Trophoblast cell (in vitro differentiated cells and primary cell): ENCODE measurements at regions not wholly inside any gene's neighbourhood (a gene's known extent, or its start where the extent isn't known, plus 50 kb on each side); places are given as distances from the start of the nearest gene placed in this dataset.

Source experiments
- DNase-seq, 2 donors: peaks; one replicate each; pipeline ENCODE4 v3.0.0-alpha.2; 2016
- H2AFZ ChIP-seq: 2 replicates; pipeline ENCODE4 v1.6.1; 2013; ENCODE audit warnings: low read length, moderate library complexity, mild to moderate bottlenecking; ENCODE audit not compliant: insufficient read depth, poor library complexity
- H2AK5ac ChIP-seq: 2 replicates; pipeline ENCODE4 v1.6.1; 2013; ENCODE audit warnings: mild to moderate bottlenecking, low read length
- H2BK120ac ChIP-seq: 2 replicates; pipeline ENCODE4 v1.6.1; 2013; ENCODE audit warnings: low read length, mild to moderate bottlenecking, moderate library complexity; ENCODE audit not compliant: insufficient read depth, poor library complexity
- H2BK12ac ChIP-seq: 2 replicates; pipeline ENCODE4 v1.6.1; 2013; ENCODE audit warnings: mild to moderate bottlenecking, low read length, moderate library complexity
- H2BK5ac ChIP-seq: 2 replicates; pipeline ENCODE4 v1.6.1; 2013; ENCODE audit warnings: low read length, low read depth, moderate library complexity, mild to moderate bottlenecking; ENCODE audit not compliant: poor library complexity
- H3K14ac ChIP-seq: 2 replicates; pipeline ENCODE4 v1.6.1; 2013; ENCODE audit warnings: mild to moderate bottlenecking, low read length
- H3K18ac ChIP-seq: 2 replicates; pipeline ENCODE4 v1.6.1; 2013; ENCODE audit warnings: mild to moderate bottlenecking, low read length
- H3K23ac ChIP-seq: 2 replicates; pipeline ENCODE4 v1.6.1; 2013; ENCODE audit warnings: low read length
- H3K27ac ChIP-seq: 2 replicates; pipeline ENCODE4 v1.5.1; 2013; ENCODE audit warnings: low read depth, mild to moderate bottlenecking, inconsistent platforms, low read length, moderate library complexity
- H3K27me3 ChIP-seq: 2 replicates; pipeline ENCODE4 v1.6.1; 2013; ENCODE audit warnings: inconsistent platforms, mild to moderate bottlenecking, low read length, moderate library complexity; ENCODE audit not compliant: insufficient read depth
- H3K36me3 ChIP-seq, 2 experiments: 1 replicate in 1 of 2; 2 replicates in 1 of 2; pipeline ENCODE4 v1.6.1; 2013; ENCODE audit warnings: low read length in 2 of 2, mild to moderate bottlenecking in 2 of 2, moderate library complexity in 1 of 2; ENCODE audit not compliant: insufficient read depth in 2 of 2, control insufficient read depth in 1 of 2
- H3K4ac ChIP-seq: 2 replicates; pipeline ENCODE4 v1.6.1; 2013; ENCODE audit warnings: low read depth, mild to moderate bottlenecking, low read length, moderate library complexity
- H3K4me1 ChIP-seq, 2 experiments: 1 replicate in 1 of 2; 2 replicates in 1 of 2; pipeline ENCODE4 v1.6.1; 2013; ENCODE audit warnings: low read length in 2 of 2, mild to moderate bottlenecking in 2 of 2, moderate library complexity in 1 of 2; ENCODE audit not compliant: insufficient read depth in 2 of 2, control insufficient read depth in 1 of 2
- H3K4me2 ChIP-seq: 2 replicates; pipeline ENCODE4 v1.6.1; 2013; ENCODE audit warnings: inconsistent platforms, mild to moderate bottlenecking, low read length, moderate library complexity
- H3K4me3 ChIP-seq: 2 replicates; pipeline ENCODE4 v1.5.1; 2013; ENCODE audit warnings: mild to moderate bottlenecking, low read depth, low read length, inconsistent platforms
- H3K79me1 ChIP-seq: one replicate; pipeline ENCODE4 v1.6.1; 2013; ENCODE audit warnings: low read length
- H3K79me2 ChIP-seq: 2 replicates; pipeline ENCODE4 v1.6.1; 2013; ENCODE audit warnings: low read length, mild to moderate bottlenecking; ENCODE audit not compliant: control insufficient read depth, insufficient read depth, poor library complexity
- H3K9ac ChIP-seq: 2 replicates; pipeline ENCODE4 v1.6.1; 2013; ENCODE audit warnings: mild to moderate bottlenecking, low read length
- H3K9me3 ChIP-seq: 2 replicates; pipeline ENCODE4 v1.6.1; 2013; ENCODE audit warnings: low read depth, mild to moderate bottlenecking, control low read depth, inconsistent platforms, low read length; ENCODE audit not compliant: insufficient read depth
- H4K12ac ChIP-seq: 2 replicates; pipeline ENCODE4 v1.6.1; 2013; ENCODE audit warnings: low read depth, mild to moderate bottlenecking, low read length, moderate library complexity
- H4K8ac ChIP-seq: 2 replicates; pipeline ENCODE4 v1.6.1; 2013; ENCODE audit warnings: low read depth, mild to moderate bottlenecking, low read length, moderate library complexity
- H4K91ac ChIP-seq: one replicate; pipeline ENCODE4 v1.6.1; 2013; ENCODE audit warnings: low read depth, mild to moderate bottlenecking, low read length, moderate library complexity
- WGBS: extraction: QIAGEN DNeasy Blood & Tissue Kit; methylation state at CpG from one replicate; pipeline ENCODE4 v1.1.7; 2013; ENCODE audit warnings: missing lambda C conversion rate; ENCODE audit not compliant: insufficient read length, insufficient coverage; ENCODE audit errors: extremely low coverage; 5-methylcytosine and 5-hydroxymethylcytosine counted together

DNA sequence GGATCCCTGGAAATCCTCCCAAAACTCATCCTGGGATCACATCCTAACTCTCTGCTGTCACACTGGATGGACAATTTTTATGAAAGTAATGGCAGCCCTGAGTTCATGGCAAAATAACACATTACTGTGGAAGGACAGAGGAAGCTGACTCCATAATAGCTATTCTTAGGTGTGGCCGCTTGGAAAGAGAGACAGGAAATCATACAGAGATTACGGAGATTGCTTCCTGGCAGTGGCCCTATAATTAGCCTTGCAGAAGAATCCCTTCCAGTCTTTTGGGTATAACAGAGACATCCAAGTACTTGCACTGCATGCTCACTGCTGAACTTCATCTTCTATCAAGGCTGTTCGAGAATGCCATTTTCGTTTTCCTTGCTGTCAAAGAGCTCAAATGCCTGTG lies 133.1 kb upstream of the VCX start:
- Histone ChIP-seq H3K9ac (no peak overlapping the region), H3K23ac (no peak overlapping the region), H3K14ac (no peak overlapping the region), H2AFZ (no peak overlapping the region), H3K9me3 (no peaks in the 10 kb centered on the region), H3K4me2 (no peak overlapping the region), H4K91ac (no peak overlapping the region), H4K8ac (no peak overlapping the region), H3K27ac (no peak overlapping the region), H3K79me1 (no peaks in the 10 kb centered on the region), H3K4me1 (no peaks in the 10 kb centered on the region), H2BK5ac (no peak overlapping the region), H3K36me3 (no peaks in the 10 kb centered on the region), H4K12ac (no peak overlapping the region), H3K4ac (no peak overlapping the region), H3K79me2 (no peaks in the 10 kb centered on the region), H2AK5ac (no peak overlapping the region), H3K4me3 (no peak overlapping the region), H2BK120ac (no peak overlapping the region), H3K27me3 (no peaks in the 10 kb centered on the region), H3K18ac (no peak overlapping the region), H2BK12ac (no peak overlapping the region)
- DNase-seq, result no peak
- WGBS, result no CpG with 5 or more reads among the region's 4 CpGs

DNA sequence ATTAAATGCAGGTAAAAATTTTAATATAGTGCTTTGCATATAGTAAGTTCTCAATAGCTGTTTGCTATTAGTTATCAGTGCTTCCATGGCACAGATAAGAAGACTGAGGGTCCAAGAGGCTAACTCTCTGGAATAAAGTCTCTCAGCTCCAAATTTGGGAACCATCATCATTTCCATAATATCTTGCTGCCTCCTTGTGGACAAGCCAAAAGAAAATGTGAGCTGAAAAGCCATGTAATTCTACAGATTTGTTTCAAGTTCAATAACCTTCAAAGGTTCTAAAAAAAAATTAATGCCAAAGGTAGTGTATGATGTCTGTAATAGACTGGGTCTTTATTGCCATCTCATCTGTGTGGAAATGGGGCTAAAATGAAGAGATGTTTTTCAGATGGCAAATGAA lies 136.9 kb upstream of the VCX start:
- Histone ChIP-seq H2AFZ (no peak overlapping the region), H2AK5ac (no peak overlapping the region), H3K27ac (no peak overlapping the region), H4K12ac (no peak overlapping the region), H3K4me1 (no peaks in the 10 kb centered on the region), H3K23ac (no peak overlapping the region), H3K79me1 (no peaks in the 10 kb centered on the region), H3K36me3 (no peaks in the 10 kb centered on the region), H3K4me3 (no peak overlapping the region), H2BK5ac (no peak overlapping the region), H2BK120ac (no peak overlapping the region), H3K4me2 (no peak overlapping the region), H2BK12ac (no peak overlapping the region), H3K9me3 (no peaks in the 10 kb centered on the region), H3K9ac (no peak overlapping the region), H4K91ac (no peak overlapping the region), H3K27me3 (no peaks in the 10 kb centered on the region), H3K4ac (no peak overlapping the region), H4K8ac (no peak overlapping the region), H3K79me2 (no peaks in the 10 kb centered on the region), H3K18ac (no peak overlapping the region), H3K14ac (no peak overlapping the region)
- DNase-seq, result peak in 1 of 2 donors; percentile 15

DNA sequence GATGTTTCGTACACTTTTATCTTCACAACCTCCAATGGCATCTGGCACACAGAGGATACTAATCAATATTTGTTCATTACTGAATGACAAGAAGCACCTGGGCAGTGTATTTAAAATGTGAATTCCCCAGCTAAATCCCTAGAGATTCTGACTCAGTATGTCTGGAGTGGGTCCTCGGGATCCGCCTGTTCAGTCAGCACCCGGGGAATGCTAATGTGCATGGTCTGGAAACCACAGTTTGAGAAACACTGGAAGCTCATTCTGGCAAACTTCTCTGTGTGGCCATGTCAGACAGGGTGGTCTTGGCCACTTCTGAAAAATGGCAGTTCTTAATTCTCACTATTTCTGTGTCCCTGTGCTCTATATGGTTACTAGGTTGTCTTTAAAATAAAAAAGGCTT lies 138.8 kb upstream of the VCX start:
- H3K23ac ChIP-seq, result no peak overlapping the region
- no peak overlapping the region for H2AFZ ChIP-seq
- no peak overlapping the region for H4K12ac ChIP-seq
- no peak for DNase-seq
- no peaks in the 10 kb centered on the region for H3K9me3 ChIP-seq
- H3K4ac ChIP-seq, result no peak overlapping the region
- no peaks in the 10 kb centered on the region for H3K27me3 ChIP-seq
- no peak overlapping the region for H4K91ac ChIP-seq
- H3K18ac ChIP-seq, result no peak overlapping the region
- H3K79me1 ChIP-seq, result no peaks in the 10 kb centered on the region
- H3K27ac ChIP-seq, result no peak overlapping the region
- H3K36me3 ChIP-seq, result no peaks in the 10 kb centered on the region
- H3K4me2 ChIP-seq, result no peak overlapping the region
- H2AK5ac ChIP-seq, result no peak overlapping the region
- no peak overlapping the region for H2BK12ac ChIP-seq
- WGBS, result no CpG with 5 or more reads among the region's 4 CpGs
- H4K8ac ChIP-seq, result no peak overlapping the region
- H3K9ac ChIP-seq, result no peak overlapping the region
- no peak overlapping the region for H2BK120ac ChIP-seq
- no peak overlapping the region for H2BK5ac ChIP-seq
- no peaks in the 10 kb centered on the region for H3K79me2 ChIP-seq
- H3K4me1 ChIP-seq, result no peaks in the 10 kb centered on the region
- H3K14ac ChIP-seq, result no peak overlapping the region
- H3K4me3 ChIP-seq, result no peak overlapping the region

DNA sequence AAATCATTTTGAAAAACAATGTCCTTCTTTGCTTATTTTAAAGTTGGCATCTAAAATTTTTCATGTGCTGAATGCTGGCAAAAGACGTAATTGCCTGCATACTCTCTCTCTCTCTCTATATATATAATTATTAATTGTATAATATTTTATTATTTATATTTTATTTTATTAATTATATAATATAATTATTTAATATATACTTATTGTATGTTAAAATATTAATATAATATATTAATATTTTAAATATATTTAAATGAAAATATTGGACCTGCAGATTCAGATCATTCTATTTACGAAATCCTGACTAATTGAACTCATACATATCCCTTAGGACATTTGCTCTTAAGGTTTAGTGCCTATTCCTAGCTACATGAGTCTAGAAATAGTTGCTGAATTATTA lies 144.7 kb upstream of the VCX start:
- Histone ChIP-seq H3K14ac (no peak overlapping the region), H3K18ac (no peak overlapping the region), H3K23ac (no peak overlapping the region), H3K4me3 (no peak overlapping the region), H3K79me1 (no peaks in the 10 kb centered on the region), H2AK5ac (no peak overlapping the region), H4K8ac (no peak overlapping the region), H3K36me3 (no peaks in the 10 kb centered on the region), H2AFZ (no peak overlapping the region), H3K4ac (no peak overlapping the region), H3K79me2 (no peaks in the 10 kb centered on the region), H4K12ac (no peak overlapping the region), H4K91ac (no peak overlapping the region), H3K9me3 (no peaks in the 10 kb centered on the region), H2BK12ac (no peak overlapping the region), H2BK5ac (no peak overlapping the region), H3K4me1 (no peaks in the 10 kb centered on the region), H3K9ac (no peak overlapping the region), H2BK120ac (no peak overlapping the region), H3K4me2 (no peak overlapping the region), H3K27me3 (no peaks in the 10 kb centered on the region), H3K27ac (no peak overlapping the region)
- no CpG with 5 or more reads among the region's 2 CpGs for WGBS
- DNase-seq, result no peak

DNA sequence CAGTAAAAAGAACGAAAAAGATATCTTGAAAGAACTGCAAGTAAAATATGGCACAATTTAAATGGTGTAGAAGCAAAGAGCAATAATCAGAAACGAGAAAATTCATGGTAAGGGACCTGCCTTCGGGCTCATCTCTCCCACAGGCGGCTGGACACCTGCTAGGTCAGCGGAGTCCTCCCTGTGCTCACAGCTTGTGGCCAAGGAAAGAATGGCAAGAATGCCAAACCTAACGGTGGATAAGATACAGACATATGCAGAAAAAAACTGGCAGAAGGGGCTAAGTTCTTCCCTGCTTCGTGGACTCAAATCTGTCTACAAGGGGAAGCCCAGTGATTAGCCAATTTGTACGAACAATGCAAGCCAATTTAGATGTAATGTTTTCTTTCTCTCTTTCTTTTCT lies 152.1 kb upstream of the VCX start:
- no peak overlapping the region for H3K4me2 ChIP-seq
- no peak overlapping the region for H3K9ac ChIP-seq
- H2BK120ac ChIP-seq, result no peak overlapping the region
- H4K91ac ChIP-seq, result no peak overlapping the region
- H3K23ac ChIP-seq, result no peak overlapping the region
- no peak overlapping the region for H3K4me3 ChIP-seq
- H2BK5ac ChIP-seq, result no peak overlapping the region
- H3K36me3 ChIP-seq, result no peaks in the 10 kb centered on the region
- DNase-seq, result peak in 1 of 2 donors; percentile 8
- no peak overlapping the region for H3K4ac ChIP-seq
- H3K9me3 ChIP-seq, result no peaks in the 10 kb centered on the region
- H3K14ac ChIP-seq, result no peak overlapping the region
- H4K12ac ChIP-seq, result no peak overlapping the region
- H3K79me1 ChIP-seq, result no peaks in the 10 kb centered on the region
- no peaks in the 10 kb centered on the region for H3K79me2 ChIP-seq
- H3K4me1 ChIP-seq, result no peaks in the 10 kb centered on the region
- H2BK12ac ChIP-seq, result no peak overlapping the region
- no peak overlapping the region for H2AFZ ChIP-seq
- no CpG with 5 or more reads among the region's 8 CpGs for WGBS
- H2AK5ac ChIP-seq, result no peak overlapping the region
- no peaks in the 10 kb centered on the region for H3K27me3 ChIP-seq
- H3K27ac ChIP-seq, result no peak overlapping the region
- H4K8ac ChIP-seq, result no peak overlapping the region
- no peak overlapping the region for H3K18ac ChIP-seq
